Heart left ventricle (tissue), 16 donors: ENCODE measurements at regions not wholly inside any gene's neighbourhood (a gene's known extent, or its start where the extent isn't known, plus 50 kb on each side); places are given as distances from the start of the nearest gene placed in this dataset.
"Not testable (repeated sequence)": the region's sequence is repeated elsewhere in the genome, so short reads cannot be mapped to it uniquely, and the experiment has no call there.

Source experiments
- ATAC-seq, 4 donors: fragments of 200-7000 bp; cut with Tn5 transposase; one replicate each; pipeline ENCODE4 v1.9.1; 2020 to 2022; ENCODE audit warnings: moderate library complexity in 4 of 4, mild to moderate bottlenecking in 3 of 4, moderate number of reproducible peaks in 1 of 4
- DNase-seq, 5 donors: peaks; one replicate each; pipeline ENCODE4 v3.0.0-alpha.2; 2020
- H3K27ac ChIP-seq, 12 donors: fragments of 200-600 bp; sonication (generic) in 4 of 12; one replicate each; pipeline versions ENCODE4 v1.5.0 to v1.8.0; 2016 to 2022; ENCODE audit warnings: mild to moderate bottlenecking in 2 of 12
- H3K27me3 ChIP-seq, 9 donors: fragments of 200-600 bp; sonication (generic) in 2 of 9; one replicate each; pipeline versions ENCODE4 v1.5.1 to v1.8.0; 2016 to 2022; ENCODE audit warnings: mild to moderate bottlenecking in 3 of 9
- H3K36me3 ChIP-seq, 9 donors: fragments of 200-600 bp; sonication (generic) in 2 of 9; one replicate each; pipeline versions ENCODE4 v1.5.0 to v1.8.0; 2018 to 2022; ENCODE audit warnings: mild to moderate bottlenecking in 2 of 9
- H3K4me1 ChIP-seq, 12 donors: fragments of 200-600 bp; sonication (generic) in 4 of 12; one replicate each; pipeline versions ENCODE4 v1.5.0 to v1.8.0; 2016 to 2022; ENCODE audit warnings: mild to moderate bottlenecking in 3 of 12
- H3K4me3 ChIP-seq, 12 donors: fragments of 200-600 bp; sonication (generic) in 4 of 12; one replicate each; pipeline versions ENCODE4 v1.5.0 to v1.8.0; 2017 to 2022; ENCODE audit warnings: mild to moderate bottlenecking in 9 of 12, moderate library complexity in 4 of 12
- H3K9me3 ChIP-seq, 12 donors: fragments of 200-600 bp; sonication (generic) in 4 of 12; one replicate each; pipeline versions ENCODE4 v1.5.0 to v1.8.0; 2016 to 2022; ENCODE audit warnings: mild to moderate bottlenecking in 1 of 12
- CTCF ChIP-seq, 12 donors: fragments of 200-600 bp; sonication (generic) in 4 of 12; IDR thresholded peaks; one replicate each; pipeline versions ENCODE4 v1.5.0 to v1.8.0; 2018 to 2022; ENCODE audit warnings: antibody characterized with exemption in 12 of 12, mild to moderate bottlenecking in 5 of 12
- POLR2A ChIP-seq, 2 donors: fragments of 450-650 bp; IDR thresholded peaks; one replicate each; pipeline ENCODE4 v1.6.1; 2017; ENCODE audit warnings: antibody characterized with exemption in 2 of 2, mild to moderate bottlenecking in 2 of 2, moderate library complexity in 2 of 2
- WGBS, 4 donors: extraction: QIAGEN DNeasy Blood & Tissue Kit in 2 of 4; methylation state at CpG; one replicate each; pipeline versions ENCODE4 v1.1.5 to v1.1.7; 2013 to 2018; 5-methylcytosine and 5-hydroxymethylcytosine counted together
- intact Hi-C, 10 donors: fragments of 100-400 bp; cut with DNase I; formaldehyde crosslinking; loops; one replicate each; pipeline versions ENCODE4 v1.11.1 to v1.14.2; 2022
- donor health status: ischemic (EF 13 %, LVEDD 7.1; RV severe dilation, severe dysfunction).
- donor health status: healthy with polysubstance abuse.
- donor health status: DM: no; HTN: yes; CAD: no.
- donor health status: DM: no; HTN: no; CAD: no.
- donor health status: ischemic (EF 25% LVEDD 6.9; RV normal size, moderate dysfunction).
- donor health status: ischemic (EF 25% LVEDD 5.7; RV mildly dilated, moderate dysfunction).
- donor health status: healthy.
- donor health status: DM: yes; HTN: yes; CAD: no.
- donor health status: ischemic (EF 35%, LVEDD 5.7; RV mildly dilated, moderate dysfunction).
- donor health status: nonischemic (EF 11% LVEDD 7.7; RV severe dilation, severe dysfunction).
- donor health status: DM: yes; HTN: yes; CAD: no.
- donor health status: PGD.
- donor health status: ischemic (EF 29% LVEDD 5.4; RV normal size, mild dysfunction).
- donor health status: nonischemic (EF 23%, LVEDD 6.1; RV moderate dilation, normal function).

- intact Hi-C loops, result no loop called here
- DNase-seq (no peak), ATAC-seq (no peak)
- TF ChIP-seq POLR2A (IDR thresholded peaks at IDR 0.05), result no peak
- no peak for TF ChIP-seq CTCF (IDR thresholded peaks at IDR 0.05)
- no peaks in the 10 kb centered on the region for H3K36me3 ChIP-seq
- 61 to 78% (median 68%) methylated on average over 3 of the region's 3 CpGs for WGBS, 4 donors
- H3K27ac ChIP-seq, result no peak overlapping the region
- H3K4me1 ChIP-seq, result no peaks in the 10 kb centered on the region
- no peak overlapping the region for H3K4me3 ChIP-seq
- H3K27me3 ChIP-seq, result peaks cover 0 to 3% (median 0%) of the 10 kb centered on the region in 9 donors
- no peaks in the 10 kb centered on the region for H3K9me3 ChIP-seq
Observed at GRCh38 chrX:122219735-122220134, 964.3 kb upstream of the GRIA3 start.

- H3K4me1 ChIP-seq, result no peaks in the 10 kb centered on the region
- no peaks in the 10 kb centered on the region for H3K9me3 ChIP-seq
- intact Hi-C loops, result no loop called here
- H3K4me3 ChIP-seq, result no peak overlapping the region
- TF ChIP-seq POLR2A (IDR thresholded peaks at IDR 0.05) (no peak), CTCF (IDR thresholded peaks at IDR 0.05) (no peak)
- ATAC-seq, result no peak
- H3K27ac ChIP-seq, result no peak overlapping the region
- no peak for DNase-seq
- no peaks in the 10 kb centered on the region for H3K36me3 ChIP-seq
- 36 to 55% (median 41%) methylated on average over 3 of the region's 3 CpGs for WGBS, 4 donors
- H3K27me3 ChIP-seq, result peaks cover 0 to 3% (median 0%) of the 10 kb centered on the region in 9 donors
Observed at GRCh38 chrX:122220644-122221373, 963.3 kb upstream of the GRIA3 start.

GRCh38 chrX:122221810-122222209 lies 962.3 kb upstream of the GRIA3 start:
- intact Hi-C loops, DNase-seq, H3K9me3 ChIP-seq, H3K27ac ChIP-seq, ATAC-seq, H3K36me3 ChIP-seq, H3K27me3 ChIP-seq, H3K4me1 ChIP-seq, H3K4me3 ChIP-seq: not testable (repeated sequence)
- 6 to 35% (median 16%) methylated on average over 4 of the region's 4 CpGs for WGBS, 4 donors

GRCh38 chrX:122224137-122224536 lies 959.9 kb upstream of the GRIA3 start:
- H3K36me3 ChIP-seq, H3K27me3 ChIP-seq, H3K4me3 ChIP-seq, DNase-seq, H3K9me3 ChIP-seq, H3K27ac ChIP-seq, ATAC-seq, H3K4me1 ChIP-seq, intact Hi-C loops: not testable (repeated sequence)
- WGBS, 4 donors, result 22 to 68% (median 56%) methylated on average over 9 of the region's 9 CpGs

- H3K27ac ChIP-seq, result no peak overlapping the region
- TF ChIP-seq CTCF (IDR thresholded peaks at IDR 0.05) (no peak), POLR2A (IDR thresholded peaks at IDR 0.05) (no peak)
- H3K4me3 ChIP-seq, result no peak overlapping the region
- no peaks in the 10 kb centered on the region for H3K27me3 ChIP-seq
- DNase-seq (no peak), ATAC-seq (no peak)
- intact Hi-C loops, result no loop called here
- no peaks in the 10 kb centered on the region for H3K36me3 ChIP-seq
- no peaks in the 10 kb centered on the region for H3K4me1 ChIP-seq
- H3K9me3 ChIP-seq, result peaks cover 0 to 6% (median 0%) of the 10 kb centered on the region in 12 donors
Observed at GRCh38 chrX:122238801-122239200, 945.3 kb upstream of the GRIA3 start.
